WTC11 (cell line): ENCODE measurements at regions not wholly inside any gene's neighbourhood (a gene's known extent, or its start where the extent isn't known, plus 50 kb on each side); places are given as distances from the start of the nearest gene placed in this dataset.

Source experiments
- ATAC-seq: fragments of 200-7000 bp; cut with Tn5 transposase; 2 replicates; pipeline ENCODE4 v1.10.0; 2021; ENCODE audit warnings: mild to moderate bottlenecking, moderate library complexity
- CTCF ChIA-PET: fragments of 300-600 bp; sonication (Branson Sonifier 250); formaldehyde crosslinking; loops from one replicate; lab custom pipeline; 2021; ENCODE audit warnings: antibody characterized with exemption; lab: Charles Lee
- POLR2A ChIA-PET: fragments of 350-600 bp; sonication (Branson Sonifier 250); formaldehyde crosslinking; loops from one replicate; lab custom pipeline; 2021; ENCODE audit warnings: antibody characterized with exemption; lab: Charles Lee
- DNase-seq: peaks from one replicate; pipeline ENCODE4 v3.0.0; 2021; ENCODE audit warnings: low spot score
- H3K27ac Mint-ChIP-seq: 2 replicates; pipeline ENCODE4 v1.8.0; 2021; ENCODE audit warnings: mixed read lengths
- H3K27me3 Mint-ChIP-seq: 2 replicates; pipeline ENCODE4 v1.8.0; 2021; ENCODE audit warnings: low read depth, mild to moderate bottlenecking, moderate library complexity, mixed read lengths
- H3K36me3 Mint-ChIP-seq: 2 replicates; pipeline ENCODE4 v1.8.0; 2021; ENCODE audit warnings: mixed read lengths
- H3K4me1 Mint-ChIP-seq: 2 replicates; pipeline ENCODE4 v1.8.0; 2022; ENCODE audit warnings: mixed read lengths
- H3K4me3 Mint-ChIP-seq: 2 replicates; pipeline ENCODE4 v1.8.0; 2021; ENCODE audit warnings: mild to moderate bottlenecking, moderate library complexity, mixed read lengths
- H3K9me3 Mint-ChIP-seq: 2 replicates; pipeline ENCODE4 v1.8.0; 2021; ENCODE audit warnings: mixed read lengths
- ESRRA ChIP-seq: sonication (generic); formaldehyde crosslinking; IDR thresholded peaks from 2 replicates; pipeline ENCODE4 v1.8.1; 2022; ENCODE audit warnings: mild to moderate bottlenecking, missing genetic modification reagents, borderline replicate concordance
- IRF2 ChIP-seq: sonication (generic); formaldehyde crosslinking; IDR thresholded peaks from 2 replicates; pipeline ENCODE4 v1.8.0; 2022; ENCODE audit warnings: low read depth, missing genetic modification reagents, borderline replicate concordance
- KAT7 ChIP-seq: sonication (generic); formaldehyde crosslinking; IDR thresholded peaks from 2 replicates; pipeline ENCODE4 v1.8.1; 2023; ENCODE audit warnings: missing genetic modification reagents, mild to moderate bottlenecking, borderline replicate concordance
- RELA ChIP-seq: sonication (generic); formaldehyde crosslinking; IDR thresholded peaks from 2 replicates; pipeline ENCODE4 v1.8.1; 2022; ENCODE audit warnings: missing genetic modification reagents, mild to moderate bottlenecking, borderline replicate concordance
- SMAD3 ChIP-seq: sonication (generic); formaldehyde crosslinking; IDR thresholded peaks from 2 replicates; pipeline ENCODE4 v1.8.0; 2022; ENCODE audit warnings: missing genetic modification reagents, mild to moderate bottlenecking, borderline replicate concordance
- SMAD4 ChIP-seq: sonication (generic); formaldehyde crosslinking; IDR thresholded peaks from 2 replicates; pipeline ENCODE4 v1.8.0; 2022; ENCODE audit warnings: mild to moderate bottlenecking, missing genetic modification reagents
- ZNF317 ChIP-seq: sonication (generic); formaldehyde crosslinking; IDR thresholded peaks from 2 replicates; pipeline ENCODE4 v1.8.1; 2023; ENCODE audit warnings: low read depth, mild to moderate bottlenecking, moderate library complexity, missing genetic modification reagents, borderline replicate concordance
- ZNF416 ChIP-seq: fragments of 250-450 bp; sonication (Bioruptor Pico); IDR thresholded peaks from 2 replicates; pipeline ENCODE4 v1.9.0; 2021; ENCODE audit warnings: mild to moderate bottlenecking, inconsistent platforms
- TF ChIP-seq, protein P1 (sequence below): fragments of 250-450 bp; sonication (Bioruptor Pico); IDR thresholded peaks from 2 replicates; pipeline ENCODE4 v1.9.0; 2021; ENCODE audit warnings: moderate library complexity, mild to moderate bottlenecking, inconsistent platforms, borderline replicate concordance
- TF ChIP-seq, protein P2 (sequence below): sonication (generic); formaldehyde crosslinking; IDR thresholded peaks from 2 replicates; pipeline ENCODE4 v1.8.0; 2022; ENCODE audit warnings: mild to moderate bottlenecking, missing genetic modification reagents
- TF ChIP-seq, protein P3 (sequence below): sonication (generic); formaldehyde crosslinking; IDR thresholded peaks from 2 replicates; pipeline ENCODE4 v1.8.1; 2022; ENCODE audit warnings: mild to moderate bottlenecking, moderate library complexity, missing genetic modification reagents
- TF ChIP-seq, protein P4 (sequence below): sonication (generic); formaldehyde crosslinking; IDR thresholded peaks from 2 replicates; pipeline ENCODE4 v1.8.0; 2022; ENCODE audit warnings: missing genetic modification reagents
- TF ChIP-seq, protein P5 (sequence below): sonication (generic); formaldehyde crosslinking; IDR thresholded peaks from 2 replicates; pipeline ENCODE4 v1.8.1; 2023; ENCODE audit warnings: mild to moderate bottlenecking, missing genetic modification reagents, borderline replicate concordance

DNA sequence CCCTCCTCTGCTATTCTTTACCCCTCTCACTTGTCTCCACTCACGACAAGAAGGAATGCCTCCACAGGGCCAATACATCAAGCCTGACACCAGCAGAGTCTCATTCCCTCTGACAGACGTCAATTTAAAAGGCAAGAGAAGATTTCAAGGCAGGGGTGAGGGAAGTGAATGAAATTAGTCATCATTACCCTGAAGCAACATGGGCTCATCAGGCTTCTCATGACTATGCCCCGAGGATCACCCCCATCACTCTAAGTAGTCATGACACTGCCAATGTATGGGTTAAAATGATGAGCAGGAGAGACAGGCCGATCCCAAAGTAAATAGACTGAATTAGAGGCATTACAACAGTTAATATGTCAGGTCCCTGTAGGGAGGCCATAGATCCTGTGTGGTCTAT lies 504.4 kb downstream of the TLE4 start:
- ChIA-PET POLR2A (no interaction called here), CTCF (no interaction called here)
- Mint-ChIP-seq H3K27ac (no peak overlapping the region), H3K9me3 (peaks cover 9% of the 10 kb centered on the region), H3K4me1 (no peaks in the 10 kb centered on the region), H3K27me3 (no peaks in the 10 kb centered on the region), H3K4me3 (no peak overlapping the region), H3K36me3 (no peaks in the 10 kb centered on the region)
- ATAC-seq (no peak), DNase-seq (no peak)
- TF ChIP-seq RELA: no peak
- TF ChIP-seq ESRRA (CRISPR knock-in tag): no peak
- TF ChIP-seq, protein P1, sequence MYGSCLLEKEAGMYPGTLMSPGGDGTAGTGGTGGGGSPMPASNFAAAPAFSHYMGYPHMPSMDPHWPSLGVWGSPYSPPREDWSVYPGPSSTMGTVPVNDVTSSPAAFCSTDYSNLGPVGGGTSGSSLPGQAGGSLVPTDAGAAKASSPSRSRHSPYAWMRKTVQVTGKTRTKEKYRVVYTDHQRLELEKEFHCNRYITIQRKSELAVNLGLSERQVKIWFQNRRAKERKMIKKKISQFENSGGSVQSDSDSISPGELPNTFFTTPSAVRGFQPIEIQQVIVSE (CRISPR knock-in tag): no peak
- TF ChIP-seq, protein P2, sequence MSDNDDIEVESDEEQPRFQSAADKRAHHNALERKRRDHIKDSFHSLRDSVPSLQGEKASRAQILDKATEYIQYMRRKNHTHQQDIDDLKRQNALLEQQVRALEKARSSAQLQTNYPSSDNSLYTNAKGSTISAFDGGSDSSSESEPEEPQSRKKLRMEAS: no peak
- TF ChIP-seq SMAD4 (CRISPR knock-in tag): no peak
- TF ChIP-seq SMAD3 (CRISPR knock-in tag): no peak
- no peak for TF ChIP-seq ZNF416 (CRISPR knock-in tag)
- TF ChIP-seq, protein P3, sequence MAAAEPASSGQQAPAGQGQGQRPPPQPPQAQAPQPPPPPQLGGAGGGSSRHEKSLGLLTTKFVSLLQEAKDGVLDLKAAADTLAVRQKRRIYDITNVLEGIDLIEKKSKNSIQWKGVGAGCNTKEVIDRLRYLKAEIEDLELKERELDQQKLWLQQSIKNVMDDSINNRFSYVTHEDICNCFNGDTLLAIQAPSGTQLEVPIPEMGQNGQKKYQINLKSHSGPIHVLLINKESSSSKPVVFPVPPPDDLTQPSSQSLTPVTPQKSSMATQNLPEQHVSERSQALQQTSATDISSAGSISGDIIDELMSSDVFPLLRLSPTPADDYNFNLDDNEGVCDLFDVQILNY (CRISPR knock-in tag): no peak
- TF ChIP-seq ZNF317 (CRISPR knock-in tag): no peak
- TF ChIP-seq KAT7 (CRISPR knock-in tag): no peak
- TF ChIP-seq IRF2 (CRISPR knock-in tag): no peak

DNA sequence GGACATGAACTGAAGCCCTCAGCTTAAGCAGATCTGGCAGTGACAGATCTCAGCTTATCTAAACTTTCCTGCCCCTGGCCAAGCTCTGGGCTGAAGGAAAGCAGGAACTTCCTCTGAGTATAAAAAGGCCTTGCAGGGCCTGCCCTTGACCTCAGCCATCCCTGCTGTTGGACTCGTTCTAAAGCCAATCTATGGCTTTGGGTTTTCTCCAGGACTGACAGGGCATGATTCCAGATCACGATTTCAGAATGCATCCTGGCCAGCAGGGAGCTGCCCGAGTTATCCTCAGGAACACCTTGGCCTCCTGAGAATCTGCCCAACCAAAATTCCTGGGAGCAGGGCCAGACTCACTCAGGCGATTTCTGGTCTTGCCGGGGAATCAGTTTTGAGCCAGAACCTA lies 502.7 kb downstream of the TLE4 start:
- DNase-seq: no peak
- no peaks in the 10 kb centered on the region for H3K27me3 Mint-ChIP-seq
- TF ChIP-seq, protein P2: no peak
- TF ChIP-seq, protein P4, sequence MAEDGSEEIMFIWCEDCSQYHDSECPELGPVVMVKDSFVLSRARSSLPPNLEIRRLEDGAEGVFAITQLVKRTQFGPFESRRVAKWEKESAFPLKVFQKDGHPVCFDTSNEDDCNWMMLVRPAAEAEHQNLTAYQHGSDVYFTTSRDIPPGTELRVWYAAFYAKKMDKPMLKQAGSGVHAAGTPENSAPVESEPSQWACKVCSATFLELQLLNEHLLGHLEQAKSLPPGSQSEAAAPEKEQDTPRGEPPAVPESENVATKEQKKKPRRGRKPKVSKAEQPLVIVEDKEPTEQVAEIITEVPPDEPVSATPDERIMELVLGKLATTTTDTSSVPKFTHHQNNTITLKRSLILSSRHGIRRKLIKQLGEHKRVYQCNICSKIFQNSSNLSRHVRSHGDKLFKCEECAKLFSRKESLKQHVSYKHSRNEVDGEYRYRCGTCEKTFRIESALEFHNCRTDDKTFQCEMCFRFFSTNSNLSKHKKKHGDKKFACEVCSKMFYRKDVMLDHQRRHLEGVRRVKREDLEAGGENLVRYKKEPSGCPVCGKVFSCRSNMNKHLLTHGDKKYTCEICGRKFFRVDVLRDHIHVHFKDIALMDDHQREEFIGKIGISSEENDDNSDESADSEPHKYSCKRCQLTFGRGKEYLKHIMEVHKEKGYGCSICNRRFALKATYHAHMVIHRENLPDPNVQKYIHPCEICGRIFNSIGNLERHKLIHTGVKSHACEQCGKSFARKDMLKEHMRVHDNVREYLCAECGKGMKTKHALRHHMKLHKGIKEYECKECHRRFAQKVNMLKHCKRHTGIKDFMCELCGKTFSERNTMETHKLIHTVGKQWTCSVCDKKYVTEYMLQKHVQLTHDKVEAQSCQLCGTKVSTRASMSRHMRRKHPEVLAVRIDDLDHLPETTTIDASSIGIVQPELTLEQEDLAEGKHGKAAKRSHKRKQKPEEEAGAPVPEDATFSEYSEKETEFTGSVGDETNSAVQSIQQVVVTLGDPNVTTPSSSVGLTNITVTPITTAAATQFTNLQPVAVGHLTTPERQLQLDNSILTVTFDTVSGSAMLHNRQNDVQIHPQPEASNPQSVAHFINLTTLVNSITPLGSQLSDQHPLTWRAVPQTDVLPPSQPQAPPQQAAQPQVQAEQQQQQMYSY: no peak
- TF ChIP-seq, protein P5, sequence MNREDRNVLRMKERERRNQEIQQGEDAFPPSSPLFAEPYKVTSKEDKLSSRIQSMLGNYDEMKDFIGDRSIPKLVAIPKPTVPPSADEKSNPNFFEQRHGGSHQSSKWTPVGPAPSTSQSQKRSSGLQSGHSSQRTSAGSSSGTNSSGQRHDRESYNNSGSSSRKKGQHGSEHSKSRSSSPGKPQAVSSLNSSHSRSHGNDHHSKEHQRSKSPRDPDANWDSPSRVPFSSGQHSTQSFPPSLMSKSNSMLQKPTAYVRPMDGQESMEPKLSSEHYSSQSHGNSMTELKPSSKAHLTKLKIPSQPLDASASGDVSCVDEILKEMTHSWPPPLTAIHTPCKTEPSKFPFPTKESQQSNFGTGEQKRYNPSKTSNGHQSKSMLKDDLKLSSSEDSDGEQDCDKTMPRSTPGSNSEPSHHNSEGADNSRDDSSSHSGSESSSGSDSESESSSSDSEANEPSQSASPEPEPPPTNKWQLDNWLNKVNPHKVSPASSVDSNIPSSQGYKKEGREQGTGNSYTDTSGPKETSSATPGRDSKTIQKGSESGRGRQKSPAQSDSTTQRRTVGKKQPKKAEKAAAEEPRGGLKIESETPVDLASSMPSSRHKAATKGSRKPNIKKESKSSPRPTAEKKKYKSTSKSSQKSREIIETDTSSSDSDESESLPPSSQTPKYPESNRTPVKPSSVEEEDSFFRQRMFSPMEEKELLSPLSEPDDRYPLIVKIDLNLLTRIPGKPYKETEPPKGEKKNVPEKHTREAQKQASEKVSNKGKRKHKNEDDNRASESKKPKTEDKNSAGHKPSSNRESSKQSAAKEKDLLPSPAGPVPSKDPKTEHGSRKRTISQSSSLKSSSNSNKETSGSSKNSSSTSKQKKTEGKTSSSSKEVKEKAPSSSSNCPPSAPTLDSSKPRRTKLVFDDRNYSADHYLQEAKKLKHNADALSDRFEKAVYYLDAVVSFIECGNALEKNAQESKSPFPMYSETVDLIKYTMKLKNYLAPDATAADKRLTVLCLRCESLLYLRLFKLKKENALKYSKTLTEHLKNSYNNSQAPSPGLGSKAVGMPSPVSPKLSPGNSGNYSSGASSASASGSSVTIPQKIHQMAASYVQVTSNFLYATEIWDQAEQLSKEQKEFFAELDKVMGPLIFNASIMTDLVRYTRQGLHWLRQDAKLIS (CRISPR knock-in tag): no peak
- no peak for TF ChIP-seq SMAD3 (CRISPR knock-in tag)
- TF ChIP-seq, all 79 proteins: peak for 0
- Mint-ChIP-seq H3K4me3 (no peak overlapping the region), H3K36me3 (no peaks in the 10 kb centered on the region), H3K27ac (no peak overlapping the region), H3K9me3 (0 out of 2 replicates have a peak, but pooled peaks cover 5% of the 10 kb centered on the region), H3K4me1 (no peaks in the 10 kb centered on the region)
- ChIA-PET CTCF (no interaction called here), POLR2A (no interaction called here)
- ATAC-seq: no peak
